Transverse colon (tissue), 3 donors: ENCODE measurements at regions not wholly inside any gene's neighbourhood (a gene's known extent, or its start where the extent isn't known, plus 50 kb on each side); places are given as distances from the start of the nearest gene placed in this dataset.
A peak's percentile ranks its signal among the peaks of the same experiment; 100 is the strongest.
"Not testable (repeated sequence)": the region's sequence is repeated elsewhere in the genome, so short reads cannot be mapped to it uniquely, and the experiment has no call there.

Source experiments
- CTCF ChIP-seq, 5 experiments: fragments of 200-600 bp in 3 of 5; fragments of 450-650 bp in 2 of 5; sonication (generic) in 3 of 5; IDR thresholded peaks; 1 replicate in 2 of 5; 2 replicates in 3 of 5; pipeline ENCODE4 v1.5.1; 2016 to 2017; ENCODE audit warnings: antibody characterized with exemption in 5 of 5, inconsistent platforms in 3 of 5, mild to moderate bottlenecking in 2 of 5, moderate library complexity in 1 of 5
- POLR2A ChIP-seq: fragments of 450-650 bp; IDR thresholded peaks from one replicate; pipeline ENCODE4 v1.6.1; 2016; ENCODE audit warnings: antibody characterized with exemption, mild to moderate bottlenecking, moderate library complexity

- peak; percentile 83 for TF ChIP-seq POLR2A
- not testable (repeated sequence) for TF ChIP-seq CTCF (IDR thresholded peaks at IDR 0.05)
Observed at GRCh38 chr17:30731210-30732132, 93.0 kb downstream of the CRLF3 start.
